Osteocyte (in vitro differentiated cells): ENCODE measurements at regions not wholly inside any gene's neighbourhood (a gene's known extent, or its start where the extent isn't known, plus 50 kb on each side); places are given as distances from the start of the nearest gene placed in this dataset.

ENCODE experiments used
- DNase-seq: peaks from one replicate; pipeline ENCODE4 v3.0.0; 2021; ENCODE audit warnings: mixed read lengths; ENCODE audit not compliant: unreplicated experiment; ENCODE audit errors: extremely low spot score
- H3K27ac Mint-ChIP-seq: one replicate; pipeline ENCODE4 v1.8.0; 2021; ENCODE audit warnings: mild to moderate bottlenecking, mixed read lengths; ENCODE audit not compliant: unreplicated experiment
- H3K27me3 Mint-ChIP-seq: one replicate; pipeline ENCODE4 v1.8.0; 2021; ENCODE audit warnings: mixed read lengths; ENCODE audit not compliant: unreplicated experiment
- H3K36me3 Mint-ChIP-seq: one replicate; pipeline ENCODE4 v1.8.0; 2021; ENCODE audit warnings: mixed read lengths; ENCODE audit not compliant: unreplicated experiment
- H3K4me1 Mint-ChIP-seq: one replicate; pipeline ENCODE4 v1.8.0; 2021; ENCODE audit warnings: mixed read lengths; ENCODE audit not compliant: unreplicated experiment
- H3K4me3 Mint-ChIP-seq: one replicate; pipeline ENCODE4 v1.8.0; 2021; ENCODE audit warnings: mild to moderate bottlenecking, moderate library complexity, mixed read lengths; ENCODE audit not compliant: unreplicated experiment
- H3K9me3 Mint-ChIP-seq: one replicate; pipeline ENCODE4 v1.8.0; 2021; ENCODE audit warnings: mixed read lengths; ENCODE audit not compliant: unreplicated experiment
- CTCF ChIP-seq: fragments of 200-600 bp; sonication (generic); IDR thresholded peaks from 2 replicates; pipeline ENCODE4 v1.5.0; 2021; ENCODE audit warnings: antibody characterized with exemption, mild to moderate bottlenecking, moderate library complexity

GRCh38 chr6:21807299-21808044 lies 213.9 kb downstream of the SOX4 start:
- Mint-ChIP-seq H3K4me3 (no peak overlapping the region), H3K27ac (peak overlapping the region; percentile 64), H3K9me3 (no peaks in the 10 kb centered on the region), H3K36me3 (no peaks in the 10 kb centered on the region), H3K27me3 (no peaks in the 10 kb centered on the region), H3K4me1 (peaks cover 15% of the 10 kb centered on the region)
- DNase-seq: no peak
- TF ChIP-seq CTCF: no peak

GRCh38 chr6:21808045-21808470 lies 214.5 kb downstream of the SOX4 start:
- no peaks in the 10 kb centered on the region for H3K36me3 Mint-ChIP-seq
- peak overlapping the region; percentile 64 for H3K27ac Mint-ChIP-seq
- H3K27me3 Mint-ChIP-seq: no peaks in the 10 kb centered on the region
- no peaks in the 10 kb centered on the region for H3K9me3 Mint-ChIP-seq
- peaks cover 15% of the 10 kb centered on the region for H3K4me1 Mint-ChIP-seq
- TF ChIP-seq CTCF: no peak
- no peak overlapping the region for H3K4me3 Mint-ChIP-seq
- no peak for DNase-seq

GRCh38 chr6:21808551-21809242 lies 215.1 kb downstream of the SOX4 start:
- no peak for DNase-seq
- Mint-ChIP-seq H3K9me3 (no peaks in the 10 kb centered on the region), H3K4me1 (peaks cover 15% of the 10 kb centered on the region), H3K27me3 (no peaks in the 10 kb centered on the region), H3K27ac (no peak overlapping the region), H3K36me3 (no peaks in the 10 kb centered on the region), H3K4me3 (no peak overlapping the region)
- TF ChIP-seq CTCF: no peak

GRCh38 chr6:21811484-21811883 lies 217.9 kb downstream of the SOX4 start:
- H3K36me3 Mint-ChIP-seq: no peaks in the 10 kb centered on the region

More at GRCh38 chr6:21811484-21811883, 217.9 kb downstream of the SOX4 start:
- Mint-ChIP-seq H3K4me1 (peaks cover 15% of the 10 kb centered on the region), H3K4me3 (no peak overlapping the region), H3K27me3 (no peaks in the 10 kb centered on the region), H3K9me3 (no peaks in the 10 kb centered on the region), H3K27ac (no peak overlapping the region)
- no peak for TF ChIP-seq CTCF
- DNase-seq: no peak
